HCT116 (cell line): ENCODE measurements at regions not wholly inside any gene's neighbourhood (a gene's known extent, or its start where the extent isn't known, plus 50 kb on each side); places are given as distances from the start of the nearest gene placed in this dataset.

Source experiments
- ATAC-seq: fragments of 200-7000 bp; cut with Tn5 transposase; 2 replicates; pipeline ENCODE4 v1.9.1; 2020; ENCODE audit warnings: mild to moderate bottlenecking, moderate library complexity
- BruUV-seq: library from RNA; stranded (reverse); fragments of 400-500 nt; replicated peaks from 2 replicates; lab custom pipeline; 2021; lab: Mats Ljungman, UMichigan
- CTCF ChIA-PET: fragments of 300-600 bp; sonication (Branson Sonifier 250); formaldehyde crosslinking; loops from one replicate; lab custom pipeline; 2021; ENCODE audit warnings: antibody characterized with exemption; lab: Charles Lee
- POLR2A ChIA-PET: fragments of 300-600, 350-600 bp; sonication (Branson Sonifier 250); formaldehyde crosslinking; loops from one replicate; lab custom pipeline; 2021; ENCODE audit warnings: antibody characterized with exemption; lab: Charles Lee
- RAD21 ChIA-PET, 2 experiments: fragments of 300-600 bp; sonication (Branson Sonifier 250); formaldehyde crosslinking; loops; one replicate each; lab custom pipeline; 2023; ENCODE audit warnings: low total read pairs in 2 of 2; ENCODE audit not compliant: uncharacterized antibody in 2 of 2, unreplicated experiment in 2 of 2, low non-redundant PET in 1 of 2; lab: Charles Lee
- DNase-seq: peaks from one replicate; pipeline ENCODE4 v3.0.0-alpha.2; 2010; ENCODE audit warnings: low read depth, low spot score
- H2AFZ ChIP-seq: fragments of 200-600 bp; shearing (Covaris generic), sonication (generic); 2 replicates; pipeline ENCODE4 v1.6.1; 2017; ENCODE audit warnings: low read depth, mixed run types, mixed read lengths, antibody characterized with exemption, low read length; ENCODE audit not compliant: poor library complexity, severe bottlenecking
- H3K27ac ChIP-seq: 2 replicates; pipeline ENCODE4 v1.5.1; 2012; ENCODE audit warnings: low read depth, low read length
- H3K27me3 ChIP-seq: fragments of 200-600 bp; sonication (generic); 2 replicates; pipeline ENCODE4 v1.6.1; 2016; ENCODE audit warnings: mixed run types, low read length, mixed read lengths; ENCODE audit not compliant: insufficient read depth
- H3K36me3 ChIP-seq, 2 experiments: fragments of 200-500 bp in 1 of 2; fragments of 200-600 bp in 1 of 2; sonication (Bioruptor generic) in 1 of 2; sonication (generic) in 1 of 2; 2 replicates each; pipeline versions ENCODE4 v1.5.1 to v1.6.1; 2014 to 2016; ENCODE audit warnings: low read length in 2 of 2, inconsistent platforms in 1 of 2, mixed read lengths in 1 of 2, mixed run types in 1 of 2; ENCODE audit not compliant: insufficient read depth in 2 of 2, control insufficient read depth in 1 of 2
- H3K4me1 ChIP-seq, 2 experiments: fragments of 200-600 bp in 1 of 2; sonication (generic) in 1 of 2; 2 replicates each; pipeline versions ENCODE4 v1.5.1 to v1.6.1; 2012 to 2017; ENCODE audit warnings: low read length in 2 of 2, inconsistent platforms in 1 of 2, mild to moderate bottlenecking in 1 of 2, mixed read lengths in 1 of 2, mixed run types in 1 of 2, moderate library complexity in 1 of 2; ENCODE audit not compliant: insufficient read depth in 2 of 2, control insufficient read depth in 1 of 2
- H3K4me2 ChIP-seq: fragments of 200-600 bp; sonication (generic); 2 replicates; pipeline ENCODE4 v1.6.1; 2017; ENCODE audit warnings: mixed run types, low read length, mixed read lengths
- H3K4me3 ChIP-seq, 2 experiments: fragments of 200-600 bp in 1 of 2; sonication (generic) in 1 of 2; replicated peaks in 1 of 2; 2 replicates each; pipeline ENCODE4 v1.5.1; 2011 to 2016; ENCODE audit warnings: low read length in 2 of 2, control low read depth in 1 of 2, low read depth in 1 of 2, mild to moderate bottlenecking in 1 of 2, mixed read lengths in 1 of 2, mixed run types in 1 of 2
- H3K79me2 ChIP-seq: fragments of 200-600 bp; sonication (generic); 2 replicates; pipeline ENCODE4 v1.6.1; 2017; ENCODE audit warnings: mild to moderate bottlenecking, mixed run types, low read length, moderate library complexity, mixed read lengths; ENCODE audit not compliant: insufficient read depth
- H3K9ac ChIP-seq: fragments of 200-600 bp; sonication (generic); 2 replicates; pipeline ENCODE4 v1.6.1; 2016; ENCODE audit warnings: low read length, mixed read lengths
- H3K9me2 ChIP-seq: fragments of 200-600 bp; sonication (generic), shearing (Covaris generic); 2 replicates; pipeline ENCODE4 v1.6.1; 2017; ENCODE audit warnings: mixed run types, mild to moderate bottlenecking, moderate library complexity; ENCODE audit not compliant: insufficient read depth
- H3K9me3 ChIP-seq, 2 experiments: fragments of 200-500 bp in 1 of 2; fragments of 200-600 bp in 1 of 2; sonication (Bioruptor generic) in 1 of 2; sonication (generic) in 1 of 2; 2 replicates each; pipeline ENCODE4 v1.6.1; 2014 to 2017; ENCODE audit warnings: low read length in 2 of 2, mixed read lengths in 2 of 2, inconsistent platforms in 1 of 2, low read depth in 1 of 2, mild to moderate bottlenecking in 1 of 2, mixed run types in 1 of 2, moderate library complexity in 1 of 2; ENCODE audit not compliant: control insufficient read depth in 1 of 2, insufficient read depth in 1 of 2
- H4K20me1 ChIP-seq: fragments of 200-600 bp; sonication (generic), shearing (Covaris generic); 2 replicates; pipeline ENCODE4 v1.6.1; 2017; ENCODE audit warnings: mixed run types, mild to moderate bottlenecking, moderate library complexity; ENCODE audit not compliant: insufficient read depth
- ELF1 ChIP-seq: IDR thresholded peaks from 2 replicates; pipeline ENCODE4 v1.6.1; 2012; ENCODE audit warnings: low read depth, borderline replicate concordance
- JUND ChIP-seq: IDR thresholded peaks from 2 replicates; pipeline ENCODE4 v1.6.1; 2012
- SP1 ChIP-seq: IDR thresholded peaks from 2 replicates; pipeline ENCODE4 v1.6.1; 2012; ENCODE audit warnings: low read depth
- ZNF274 ChIP-seq: fragments of 200-500 bp; sonication (Bioruptor generic); IDR thresholded peaks from 2 replicates; pipeline ENCODE4 v1.6.1; 2014; ENCODE audit warnings: mild to moderate bottlenecking, low read depth, low read length, inconsistent platforms
- intact Hi-C: fragments of 100-400 bp; cut with micrococcal nuclease; formaldehyde crosslinking; loops from 2 replicates; pipeline ENCODE4 v1.10.0; 2022
- TF ChIP-seq, protein P1 (sequence below): IDR thresholded peaks from 2 replicates; pipeline ENCODE4 v1.6.1; 2011; ENCODE audit warnings: mild to moderate bottlenecking, low read length, moderate library complexity; ENCODE audit not compliant: insufficient replicate concordance; ENCODE audit errors: extremely low read depth

DNA sequence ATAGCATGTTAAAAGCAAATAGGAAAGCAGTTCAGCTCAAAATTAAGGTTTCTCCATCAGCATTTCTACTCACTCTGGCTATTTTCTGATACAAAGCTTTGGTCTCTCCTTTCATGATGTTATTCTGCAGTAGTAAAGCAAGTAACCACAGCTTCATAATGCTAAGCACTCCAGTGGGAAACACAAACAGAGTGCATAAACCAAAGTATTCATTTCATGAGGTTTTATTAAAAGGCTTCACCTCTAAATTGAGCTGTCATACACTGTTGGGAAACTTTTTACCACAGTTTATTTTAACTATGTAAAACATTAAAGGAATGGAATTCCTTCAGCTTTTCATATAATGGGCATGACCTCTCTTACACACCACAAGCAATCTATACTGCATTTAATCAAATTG is 157.9 kb upstream of the LMO3 start:
- no peak overlapping the region for H2AFZ ChIP-seq
- no peak for ATAC-seq
- RAD21 ChIA-PET: no interaction called here
- DNase-seq: no peak
- no peaks in the 10 kb centered on the region for H3K79me2 ChIP-seq
- H3K27me3 ChIP-seq: no peaks in the 10 kb centered on the region
- no peak overlapping the region for H3K9ac ChIP-seq
- H3K4me3 ChIP-seq: no peak overlapping the region
- BruUV-seq: no TSS peak
- no peak overlapping the region for H3K4me2 ChIP-seq
- POLR2A ChIA-PET: no interaction called here
- H4K20me1 ChIP-seq: no peaks in the 10 kb centered on the region
- no peak overlapping the region for H3K27ac ChIP-seq
- intact Hi-C loops: no loop called here
- H3K4me1 ChIP-seq: no peaks in the 10 kb centered on the region
- no peaks in the 10 kb centered on the region for H3K9me2 ChIP-seq
- CTCF ChIA-PET: no interaction called here
- no peaks in the 10 kb centered on the region for H3K36me3 ChIP-seq
- H3K9me3 ChIP-seq: no peaks in the 10 kb centered on the region
- TF ChIP-seq, protein P1, sequence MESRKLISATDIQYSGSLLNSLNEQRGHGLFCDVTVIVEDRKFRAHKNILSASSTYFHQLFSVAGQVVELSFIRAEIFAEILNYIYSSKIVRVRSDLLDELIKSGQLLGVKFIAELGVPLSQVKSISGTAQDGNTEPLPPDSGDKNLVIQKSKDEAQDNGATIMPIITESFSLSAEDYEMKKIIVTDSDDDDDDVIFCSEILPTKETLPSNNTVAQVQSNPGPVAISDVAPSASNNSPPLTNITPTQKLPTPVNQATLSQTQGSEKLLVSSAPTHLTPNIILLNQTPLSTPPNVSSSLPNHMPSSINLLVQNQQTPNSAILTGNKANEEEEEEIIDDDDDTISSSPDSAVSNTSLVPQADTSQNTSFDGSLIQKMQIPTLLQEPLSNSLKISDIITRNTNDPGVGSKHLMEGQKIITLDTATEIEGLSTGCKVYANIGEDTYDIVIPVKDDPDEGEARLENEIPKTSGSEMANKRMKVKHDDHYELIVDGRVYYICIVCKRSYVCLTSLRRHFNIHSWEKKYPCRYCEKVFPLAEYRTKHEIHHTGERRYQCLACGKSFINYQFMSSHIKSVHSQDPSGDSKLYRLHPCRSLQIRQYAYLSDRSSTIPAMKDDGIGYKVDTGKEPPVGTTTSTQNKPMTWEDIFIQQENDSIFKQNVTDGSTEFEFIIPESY: no peak
- TF ChIP-seq JUND: no peak

DNA sequence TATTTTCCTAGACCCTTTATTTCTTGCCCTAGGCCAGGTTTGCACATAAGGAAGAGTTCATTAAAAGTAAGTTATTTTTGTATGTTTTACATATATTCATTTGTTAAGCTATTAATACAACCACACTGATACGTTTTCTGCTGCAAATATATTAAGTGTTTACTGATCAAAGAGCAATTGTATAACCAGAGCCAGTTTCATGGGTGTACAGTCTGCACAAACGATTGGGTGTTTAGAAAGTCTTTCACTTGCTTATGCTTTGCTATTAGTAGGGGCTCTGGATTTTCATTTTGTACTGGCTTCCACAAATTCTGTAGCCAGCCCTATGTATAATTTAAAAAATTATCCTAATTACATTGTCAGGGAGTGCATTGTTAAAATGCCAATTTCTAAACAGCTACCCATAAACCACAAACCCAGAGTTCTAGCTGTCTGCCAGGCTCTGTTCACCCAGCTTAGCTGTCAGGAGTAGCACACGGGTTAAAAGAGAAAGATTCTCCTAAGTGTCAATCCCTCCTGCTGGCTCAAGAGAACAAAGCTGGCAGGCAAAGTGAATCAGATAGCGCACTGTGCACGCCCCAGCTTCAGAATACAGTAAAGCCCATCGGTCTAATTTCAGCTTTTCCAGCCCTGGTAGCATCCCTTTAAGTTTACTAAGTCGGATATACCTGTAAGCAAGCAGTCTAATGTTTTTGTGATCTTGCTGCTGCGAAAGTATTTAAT is 151.0 kb upstream of the LMO3 start:
- ChIA-PET CTCF (no interaction called here), RAD21 (no interaction called here), POLR2A (no interaction called here)
- intact Hi-C loops: no loop called here
- no peak for TF ChIP-seq ELF1
- no peak for TF ChIP-seq ZNF274
- no peak for TF ChIP-seq SP1
- ATAC-seq: no peak
- Histone ChIP-seq H3K9ac (no peak overlapping the region), H3K27me3 (no peaks in the 10 kb centered on the region), H4K20me1 (no peaks in the 10 kb centered on the region), H3K9me2 (no peaks in the 10 kb centered on the region), H3K4me1 (no peaks in the 10 kb centered on the region), H3K9me3 (no peaks in the 10 kb centered on the region), H3K27ac (no peak overlapping the region), H3K79me2 (no peaks in the 10 kb centered on the region), H2AFZ (no peak overlapping the region), H3K4me2 (no peak overlapping the region), H3K36me3 (no peaks in the 10 kb centered on the region), H3K4me3 (no peak overlapping the region)
- BruUV-seq: no TSS peak
- no peak for DNase-seq
